Mucosa of gallbladder (tissue), 1 donor: ENCODE measurements at regions not wholly inside any gene's neighbourhood (a gene's known extent, or its start where the extent isn't known, plus 50 kb on each side); places are given as distances from the start of the nearest gene placed in this dataset.
A peak's percentile ranks its signal among the peaks of the same experiment; 100 is the strongest.

Experiments used
- DNase-seq: peaks from one replicate; pipeline ENCODE4 v3.0.0-alpha.2; 2020; ENCODE audit warnings: low spot score
- donor health status: DM: no; HTN: no; CAD: no.

GRCh38 chr6:138692978-138693909, 80.3 kb upstream of the CCDC28A start:
- DNase-seq, result peak; percentile 62

- DNase-seq, result no peak
Measured at GRCh38 chr6:138695193-138695592, 78.4 kb upstream of the CCDC28A start.

GRCh38 chr6:138714493-138714892, 59.1 kb upstream of the CCDC28A start:
- no peak for DNase-seq

GRCh38 chr6:138716013-138716412, 57.6 kb upstream of the CCDC28A start:
- DNase-seq, result no peak

- DNase-seq, result no peak
Measured at GRCh38 chr6:138716971-138717665, 56.5 kb upstream of the CCDC28A start.

- DNase-seq, result no peak
Measured at GRCh38 chr6:138719011-138719635, 54.4 kb upstream of the CCDC28A start.

GRCh38 chr6:138719744-138720143, 53.8 kb upstream of the CCDC28A start:
- DNase-seq, result no peak

- DNase-seq, result no peak
Measured at GRCh38 chr6:138722425-138723371, 50.9 kb upstream of the CCDC28A start.
